ENCODE measurements at regions not wholly inside any gene's neighbourhood (a gene's known extent, or its start where the extent isn't known, plus 50 kb on each side); places are given as distances from the start of the nearest gene placed in this dataset.

- TF ChIP-seq RXRA (IDR thresholded peaks at IDR 0.05; ENCODE audit: insufficient read depth, low read depth, low read length): no peak
- no peak for TF ChIP-seq SIN3A (conservative IDR thresholded peaks at IDR 0.05 in 1 of 2, IDR thresholded peaks at IDR 0.05 in 1 of 2; ENCODE audit: low read depth in 1 of 2, low read length in 2 of 2)
- no peak for TF ChIP-seq POLR2AphosphoS5 (IDR thresholded peaks at IDR 0.05; ENCODE audit: low read depth, low read length)
- no peak for TF ChIP-seq TBP (IDR thresholded peaks at IDR 0.05; ENCODE audit: low read depth, low read length)
- no peak for TF ChIP-seq NANOG (IDR thresholded peaks at IDR 0.05; ENCODE audit: insufficient read depth, low read depth, low read length, poor library complexity, severe bottlenecking)
- no peak for TF ChIP-seq CBX8 (IDR thresholded peaks at IDR 0.05; ENCODE audit: borderline replicate concordance, low read depth, low read length)
- TF ChIP-seq JUN (IDR thresholded peaks at IDR 0.05; ENCODE audit: low read depth, low read length): no peak
- TF ChIP-seq POLR2A (IDR thresholded peaks at IDR 0.05; ENCODE audit: control extremely low read depth in 1 of 2, low read depth in 2 of 2, low read length in 2 of 2): no peak
Measured at GRCh38 chr3:95226437-95226836, 1163.6 kb downstream of the NSUN3 start (continued).

Measured in H1 (cell line).